AG04450 (cell line): ENCODE measurements at regions not wholly inside any gene's neighbourhood (a gene's known extent, or its start where the extent isn't known, plus 50 kb on each side); places are given as distances from the start of the nearest gene placed in this dataset.

Source experiments
- CTCF ChIA-PET: fragments of 300-600, 350-600 bp; formaldehyde crosslinking; extraction: SDS; loops from one replicate; lab custom pipeline; 2022; ENCODE audit warnings: antibody characterized with exemption, inconsistent platforms; lab: Charles Lee
- POLR2A ChIA-PET: fragments of 350-600 bp; formaldehyde crosslinking; extraction: SDS; loops from one replicate; lab custom pipeline; 2021; ENCODE audit warnings: antibody characterized with exemption, inconsistent platforms; lab: Yijun Ruan, JAX
- DNase-seq: peaks from one replicate; pipeline ENCODE4 v3.0.0-alpha.2; 2011; ENCODE audit warnings: low read depth, low spot score
- H3K27ac ChIP-seq: one replicate; pipeline ENCODE4 v1.5.1; 2012; ENCODE audit warnings: low read depth, low read length, control low read depth
- H3K27me3 ChIP-seq: one replicate; pipeline ENCODE4 v1.6.0; 2012; ENCODE audit warnings: low read length; ENCODE audit not compliant: control insufficient read depth, insufficient read depth
- H3K4me3 ChIP-seq: 2 replicates; pipeline ENCODE4 v1.5.1; 2011; ENCODE audit warnings: mild to moderate bottlenecking, low read depth, low read length, control low read depth
- H3K9me3 ChIP-seq: 2 replicates; pipeline ENCODE4 v1.5.1; 2012; ENCODE audit warnings: low read length; ENCODE audit not compliant: control insufficient read depth, insufficient read depth
- CTCF ChIP-seq: IDR thresholded peaks from 2 replicates; pipeline ENCODE4 v1.5.1; 2011; ENCODE audit warnings: low read depth, low read length, control low read depth, inconsistent platforms

GRCh38 chr3:61349717-61350116 lies 98.5 kb upstream of the FHIT start:
- H3K27me3 ChIP-seq: no peaks in the 10 kb centered on the region
- no peaks in the 10 kb centered on the region for H3K9me3 ChIP-seq
- ChIA-PET CTCF (no interaction called here), POLR2A (no interaction called here)
- no peak overlapping the region for H3K27ac ChIP-seq
- no peak for TF ChIP-seq CTCF
- no peak for DNase-seq
- H3K4me3 ChIP-seq: no peak overlapping the region

GRCh38 chr3:61350782-61351309 lies 99.6 kb upstream of the FHIT start:
- ChIA-PET POLR2A (no interaction called here), CTCF (no interaction called here)
- no peak overlapping the region for H3K4me3 ChIP-seq
- no peaks in the 10 kb centered on the region for H3K9me3 ChIP-seq
- TF ChIP-seq CTCF: no peak
- no peak for DNase-seq
- no peak overlapping the region for H3K27ac ChIP-seq
- no peaks in the 10 kb centered on the region for H3K27me3 ChIP-seq

- POLR2A ChIA-PET: no interaction called here
- H3K27me3 ChIP-seq: no peaks in the 10 kb centered on the region
- no peaks in the 10 kb centered on the region for H3K9me3 ChIP-seq
- no peak overlapping the region for H3K4me3 ChIP-seq
- no peak for TF ChIP-seq CTCF
- CTCF ChIA-PET: no interaction called here
- no peak for DNase-seq
- no peak overlapping the region for H3K27ac ChIP-seq
Observed at GRCh38 chr3:61352306-61352705, 101.1 kb upstream of the FHIT start.

GRCh38 chr3:61353382-61353781 lies 102.1 kb upstream of the FHIT start:
- ChIA-PET CTCF (no interaction called here), POLR2A (no interaction called here)
- no peak for DNase-seq
- Histone ChIP-seq H3K27ac (no peak overlapping the region), H3K9me3 (no peaks in the 10 kb centered on the region), H3K27me3 (no peaks in the 10 kb centered on the region), H3K4me3 (no peak overlapping the region)
- no peak for TF ChIP-seq CTCF

GRCh38 chr3:61354604-61355003 lies 103.4 kb upstream of the FHIT start:
- H3K27ac ChIP-seq: no peak overlapping the region
- H3K27me3 ChIP-seq: no peaks in the 10 kb centered on the region
- TF ChIP-seq CTCF: no peak
- POLR2A ChIA-PET: interaction anchor here (0.6 kb wide), 1 partner anchor 72 kb away, joined by 7 read pairs; no protein-coding TSS in a partner anchor
- CTCF ChIA-PET: no interaction called here
- DNase-seq: no peak
- no peaks in the 10 kb centered on the region for H3K9me3 ChIP-seq
- H3K4me3 ChIP-seq: no peak overlapping the region
